GM23248 (cell line): ENCODE measurements at regions not wholly inside any gene's neighbourhood (a gene's known extent, or its start where the extent isn't known, plus 50 kb on each side); places are given as distances from the start of the nearest gene placed in this dataset.

ENCODE experiments used
- DNase-seq: peaks from one replicate; pipeline ENCODE4 v3.0.0-alpha.2; 2015
- H2AFZ ChIP-seq: fragments of 200-600 bp; sonication (generic); 2 replicates; pipeline ENCODE4 v1.6.1; 2016; ENCODE audit warnings: antibody characterized with exemption
- H3F3A ChIP-seq: fragments of 200-600 bp; sonication (generic); 2 replicates; pipeline ENCODE4 v1.6.1; 2016; ENCODE audit warnings: mild to moderate bottlenecking, antibody characterized with exemption, mixed run types; ENCODE audit not compliant: insufficient read depth
- H3K27ac ChIP-seq: fragments of 200-600 bp; sonication (generic); 2 replicates; pipeline ENCODE4 v1.5.1; 2016; ENCODE audit warnings: mild to moderate bottlenecking
- H3K27me3 ChIP-seq: fragments of 200-600 bp; sonication (generic); replicated peaks from 2 replicates; pipeline ENCODE4 v1.6.1; 2016; ENCODE audit warnings: mild to moderate bottlenecking; ENCODE audit not compliant: insufficient read depth
- H3K36me3 ChIP-seq: fragments of 200-600 bp; sonication (generic); 2 replicates; pipeline ENCODE4 v1.6.1; 2016; ENCODE audit warnings: low read depth, mild to moderate bottlenecking
- H3K4me1 ChIP-seq: fragments of 200-600 bp; sonication (generic); 2 replicates; pipeline ENCODE4 v1.6.1; 2016; ENCODE audit warnings: mild to moderate bottlenecking; ENCODE audit not compliant: insufficient read depth
- H3K4me2 ChIP-seq: fragments of 200-600 bp; sonication (generic); one replicate; pipeline ENCODE4 v1.6.1; 2016; ENCODE audit warnings: mild to moderate bottlenecking; ENCODE audit not compliant: unreplicated experiment
- H3K4me3 ChIP-seq: fragments of 200-600 bp; sonication (generic); 2 replicates; pipeline ENCODE4 v1.5.1; 2016; ENCODE audit warnings: mild to moderate bottlenecking
- H3K79me2 ChIP-seq: fragments of 200-600 bp; sonication (generic); 2 replicates; pipeline ENCODE4 v1.6.1; 2016; ENCODE audit warnings: mild to moderate bottlenecking; ENCODE audit not compliant: insufficient read depth
- H3K9ac ChIP-seq: fragments of 200-600 bp; sonication (generic); 2 replicates; pipeline ENCODE4 v1.6.1; 2016; ENCODE audit warnings: mild to moderate bottlenecking
- H3K9me2 ChIP-seq: fragments of 200-600 bp; sonication (generic); 2 replicates; pipeline ENCODE4 v1.6.1; 2016; ENCODE audit warnings: mixed run types, mild to moderate bottlenecking, moderate library complexity; ENCODE audit not compliant: insufficient read depth
- H3K9me3 ChIP-seq: fragments of 200-600 bp; sonication (generic); one replicate; pipeline ENCODE4 v1.6.1; 2017; ENCODE audit warnings: low read depth
- H4K20me1 ChIP-seq: fragments of 200-600 bp; sonication (generic); 2 replicates; pipeline ENCODE4 v1.6.0; 2016; ENCODE audit not compliant: insufficient read depth
- EZH2 ChIP-seq: fragments of 200-600 bp; sonication (generic); IDR thresholded peaks from 2 replicates; pipeline ENCODE4 v1.6.1; 2018; ENCODE audit warnings: antibody characterized with exemption, mild to moderate bottlenecking; ENCODE audit not compliant: insufficient read depth, poor library complexity, severe bottlenecking
- EZH2phosphoT487 ChIP-seq: fragments of 200-600 bp; sonication (generic); IDR thresholded peaks from 2 replicates; pipeline ENCODE4 v1.6.1; 2018; ENCODE audit warnings: antibody characterized with exemption, moderate library complexity, mild to moderate bottlenecking, low read depth; ENCODE audit not compliant: insufficient read depth
- WGBS, 2 experiments: methylation state at CpG; one replicate each; pipeline ENCODE4 v1.1.6; 2015 to 2017; ENCODE audit warnings: low lambda C conversion rate in 2 of 2, low coverage in 1 of 2; ENCODE audit errors: missing lambda C conversion rate in 2 of 2; 5-methylcytosine and 5-hydroxymethylcytosine counted together
- in situ Hi-C: fragments of 300-500 bp; cut with MboI; formaldehyde crosslinking; loops from 2 replicates; pipeline ENCODE4 v1.15.0; 2020

DNA sequence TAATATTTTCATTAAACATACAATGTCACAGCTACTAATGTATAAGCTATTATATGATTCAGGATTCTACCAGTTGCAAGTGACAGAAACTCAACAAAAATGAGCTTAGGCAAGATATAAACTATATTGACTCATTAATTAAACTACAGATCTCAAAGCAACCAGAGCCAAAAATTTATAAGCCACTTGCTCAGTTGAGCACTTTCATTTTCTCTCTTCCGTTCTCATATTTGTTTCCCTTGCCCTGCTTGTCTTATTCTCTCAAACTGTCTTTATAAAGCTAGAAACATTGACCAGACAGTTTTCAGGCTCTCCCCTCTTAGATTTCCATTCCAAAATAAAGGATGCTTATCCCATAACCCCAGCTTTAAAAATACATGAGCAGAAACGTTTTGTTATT lies 60.2 kb upstream of the DGKB start:
- Histone ChIP-seq H3F3A (no peaks in the 10 kb centered on the region), H3K36me3 (no peaks in the 10 kb centered on the region), H2AFZ (peak overlapping the region; percentile 61), H3K4me1 (no peaks in the 10 kb centered on the region), H3K9me2 (no peaks in the 10 kb centered on the region), H3K4me3 (0 out of 2 replicates have a peak overlapping the region, but pooled peaks have one; percentile 23), H3K27me3 (no peaks in the 10 kb centered on the region), H3K4me2 (peak overlapping the region; percentile 33), H3K79me2 (no peaks in the 10 kb centered on the region), H3K9ac (no peak overlapping the region), H3K9me3 (no peaks in the 10 kb centered on the region), H4K20me1 (no peaks in the 10 kb centered on the region), H3K27ac (no peak overlapping the region)
- 22 to 23% methylated on average over 2 of the region's 2 CpGs for WGBS, 2 experiments
- TF ChIP-seq EZH2phosphoT487 (no peak), EZH2 (no peak)
- in situ Hi-C loops, result no loop called here
- DNase-seq, result no peak

- H4K20me1 ChIP-seq, result no peaks in the 10 kb centered on the region
- H3K9ac ChIP-seq, result no peak overlapping the region
- TF ChIP-seq EZH2phosphoT487 (no peak), EZH2 (no peak)
- H3K79me2 ChIP-seq, result no peaks in the 10 kb centered on the region
- no peaks in the 10 kb centered on the region for H3K36me3 ChIP-seq
- H3K27ac ChIP-seq, result no peak overlapping the region
- in situ Hi-C loops, result no loop called here
- H2AFZ ChIP-seq, result no peak overlapping the region
- H3F3A ChIP-seq, result no peaks in the 10 kb centered on the region
- H3K9me3 ChIP-seq, result no peaks in the 10 kb centered on the region
- no peaks in the 10 kb centered on the region for H3K9me2 ChIP-seq
- no peaks in the 10 kb centered on the region for H3K27me3 ChIP-seq
- H3K4me1 ChIP-seq, result no peaks in the 10 kb centered on the region
- no peak overlapping the region for H3K4me3 ChIP-seq
- H3K4me2 ChIP-seq, result no peak overlapping the region
- no peak for DNase-seq
- WGBS, 2 experiments, result 51 to 65% methylated on average over 3 of the region's 3 CpGs
These were observed 58.2 kb upstream of the DGKB start for GRCh38 chr7:14960721-14961120.

GRCh38 chr7:14959339-14959738 lies 56.8 kb upstream of the DGKB start:
- DNase-seq, result no peak
- Histone ChIP-seq H4K20me1 (no peaks in the 10 kb centered on the region), H3K36me3 (no peaks in the 10 kb centered on the region), H3K9me2 (no peaks in the 10 kb centered on the region), H3K27me3 (no peaks in the 10 kb centered on the region), H2AFZ (no peak overlapping the region), H3K79me2 (no peaks in the 10 kb centered on the region), H3K9ac (no peak overlapping the region), H3K4me3 (no peak overlapping the region), H3K27ac (no peak overlapping the region), H3F3A (no peaks in the 10 kb centered on the region), H3K4me2 (no peak overlapping the region), H3K4me1 (no peaks in the 10 kb centered on the region), H3K9me3 (no peaks in the 10 kb centered on the region)
- TF ChIP-seq EZH2phosphoT487, result no peak
- TF ChIP-seq EZH2, result no peak
- in situ Hi-C loops, result no loop called here

DNA sequence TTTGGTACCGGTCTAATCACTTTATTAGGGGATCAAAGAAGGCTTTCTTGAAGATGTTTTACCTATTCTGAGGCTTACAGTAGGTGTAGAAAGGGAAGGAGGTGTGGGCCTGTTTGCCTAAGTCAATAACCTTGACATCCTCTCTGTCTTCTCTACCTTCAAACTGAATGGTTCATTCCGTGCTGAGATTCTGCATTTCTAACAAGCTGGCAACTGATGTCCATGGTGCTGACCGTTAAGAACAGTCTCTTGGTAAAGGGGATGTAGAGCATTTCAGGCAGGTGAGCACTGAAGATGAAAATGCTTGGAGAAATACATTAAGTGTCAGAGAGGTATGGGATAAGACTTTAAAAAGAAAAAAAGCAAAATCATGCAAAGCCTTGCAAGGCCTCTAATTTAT lies 51.5 kb upstream of the DGKB start:
- Histone ChIP-seq H3K9me2 (no peaks in the 10 kb centered on the region), H3K27ac (no peak overlapping the region), H3K9ac (no peak overlapping the region), H2AFZ (no peak overlapping the region), H4K20me1 (no peaks in the 10 kb centered on the region), H3F3A (no peaks in the 10 kb centered on the region), H3K36me3 (no peaks in the 10 kb centered on the region), H3K4me2 (no peak overlapping the region), H3K4me3 (no peak overlapping the region), H3K79me2 (no peaks in the 10 kb centered on the region), H3K27me3 (no peaks in the 10 kb centered on the region), H3K4me1 (no peaks in the 10 kb centered on the region), H3K9me3 (no peaks in the 10 kb centered on the region)
- in situ Hi-C loops, result no loop called here
- no peak for DNase-seq
- 35 to 38% methylated on average over 3 of the region's 3 CpGs for WGBS, 2 experiments
- TF ChIP-seq EZH2 (no peak), EZH2phosphoT487 (no peak)
